Vagina (tissue), 2 donors: ENCODE measurements at regions not wholly inside any gene's neighbourhood (a gene's known extent, or its start where the extent isn't known, plus 50 kb on each side); places are given as distances from the start of the nearest gene placed in this dataset. TPM values are rescaled to one million over a fixed set of nuclear protein-coding genes. Genes with fewer than 3 reads are reported as not detected.
"Not testable (repeated sequence)": the region's sequence is repeated elsewhere in the genome, so short reads cannot be mapped to it uniquely, and the experiment has no call there.

Source experiments
- DNase-seq, 2 donors: peaks; one replicate each; pipeline ENCODE4 v3.0.0-alpha.2; 2017; ENCODE audit errors: extremely low spot score in 2 of 2
- H3K27ac ChIP-seq: fragments of 200-600 bp; sonication (generic); one replicate; pipeline ENCODE4 v1.5.1; 2019
- H3K27me3 ChIP-seq: fragments of 200-600 bp; sonication (generic); one replicate; pipeline ENCODE4 v1.5.1; 2019
- H3K36me3 ChIP-seq, 2 donors: fragments of 200-600 bp; sonication (generic); one replicate each; pipeline ENCODE4 v1.5.1; 2017 to 2019
- H3K4me1 ChIP-seq: fragments of 200-600 bp; sonication (generic); one replicate; pipeline ENCODE4 v1.5.1; 2019
- H3K4me3 ChIP-seq, 2 donors: fragments of 200-600 bp; sonication (generic); 1 replicate in 1 of 2; 2 replicates in 1 of 2; pipeline ENCODE4 v1.5.1; 2016 to 2019
- H3K9me3 ChIP-seq: fragments of 200-600 bp; sonication (generic); one replicate; pipeline ENCODE4 v1.5.1; 2019
- CTCF ChIP-seq, 3 experiments: fragments of 450-650 bp in 2 of 3; fragments of 200-600 bp in 1 of 3; sonication (generic) in 1 of 3; IDR thresholded peaks; one replicate each; pipeline ENCODE4 v1.5.1; 2017 to 2019; ENCODE audit warnings: antibody characterized with exemption in 3 of 3, mild to moderate bottlenecking in 2 of 3, moderate library complexity in 2 of 3
- POLR2A ChIP-seq, 2 donors: fragments of 450-650 bp; IDR thresholded peaks; one replicate each; pipeline ENCODE4 v1.6.1; 2017; ENCODE audit warnings: antibody characterized with exemption in 2 of 2, mild to moderate bottlenecking in 2 of 2, moderate library complexity in 2 of 2
- POLR2AphosphoS5 ChIP-seq, 2 donors: sonication (generic); formaldehyde crosslinking; IDR thresholded peaks; one replicate each; pipeline ENCODE4 v1.9.0; 2017; ENCODE audit warnings: antibody characterized with exemption in 2 of 2, mild to moderate bottlenecking in 2 of 2, low read depth in 1 of 2; ENCODE audit not compliant: insufficient read depth in 1 of 2
- intact Hi-C: fragments of 100-400 bp; cut with DNase I; formaldehyde crosslinking; loops from one replicate; pipeline ENCODE4 v1.15.1; 2023
- small RNA-seq: library from RNA; depleted of rRNA; stranded (forward); fragments of <200 nt; gene quantifications from one replicate; pipeline ENCODE3, GENCODE V24; 2016

DNA sequence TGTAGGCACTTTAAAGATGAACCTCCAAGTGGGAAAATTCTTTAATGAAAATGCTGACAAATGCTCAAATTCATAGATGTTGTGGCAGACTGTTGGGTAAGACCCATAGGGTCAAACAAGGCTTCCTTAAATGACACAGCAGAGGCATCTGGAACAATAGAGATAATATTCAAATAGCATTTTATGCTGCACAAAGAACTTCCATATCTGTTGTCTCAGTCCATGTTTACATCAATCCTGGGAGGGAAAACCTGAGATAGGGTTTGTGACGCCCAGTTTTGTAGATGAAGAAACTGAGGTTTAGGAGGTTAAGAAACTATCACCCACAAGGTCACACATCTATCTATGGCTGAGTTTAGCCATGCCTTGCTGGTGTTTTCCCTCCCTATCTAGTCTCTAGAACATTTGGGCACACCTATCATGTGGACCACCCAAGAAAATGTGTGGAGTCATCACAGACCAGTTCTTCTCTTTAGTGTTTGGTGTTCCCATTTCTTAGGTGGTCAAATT, 106.4 kb downstream of the EHF start:
- DNase-seq, result no peak
- Histone ChIP-seq H3K36me3 (no peaks in the 10 kb centered on the region), H3K27ac (no peak overlapping the region), H3K4me1 (no peaks in the 10 kb centered on the region), H3K9me3 (no peaks in the 10 kb centered on the region), H3K4me3 (no peak overlapping the region), H3K27me3 (no peaks in the 10 kb centered on the region)
- intact Hi-C loops, result no loop called here
- TF ChIP-seq CTCF (IDR thresholded peaks at IDR 0.05) (no peak), POLR2A (IDR thresholded peaks at IDR 0.05) (no peak)

DNA sequence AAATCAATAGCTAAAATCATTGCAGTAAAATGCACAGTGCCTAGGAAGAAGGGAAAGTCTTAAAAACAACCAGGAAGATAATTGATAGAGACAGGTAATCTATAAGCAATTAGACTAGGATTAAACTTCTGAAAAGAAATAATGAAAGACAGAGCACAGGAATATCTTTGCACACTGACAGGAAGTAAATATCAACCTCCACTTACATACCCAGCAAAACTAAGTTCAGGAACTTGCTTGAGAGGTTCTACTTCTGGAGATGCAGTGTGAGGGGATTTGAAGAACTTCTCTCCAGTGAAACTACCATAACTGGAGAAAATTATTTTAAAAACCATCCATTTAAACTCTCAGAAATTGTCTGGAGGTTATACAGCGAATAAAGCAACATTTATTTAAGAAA, 104.1 kb downstream of the EHF start:
- Histone ChIP-seq H3K36me3 (no peaks in the 10 kb centered on the region), H3K27ac (no peak overlapping the region), H3K9me3 (no peaks in the 10 kb centered on the region), H3K27me3 (no peaks in the 10 kb centered on the region), H3K4me1 (no peaks in the 10 kb centered on the region), H3K4me3 (no peak overlapping the region)
- TF ChIP-seq POLR2A (IDR thresholded peaks at IDR 0.05) (no peak), CTCF (IDR thresholded peaks at IDR 0.05) (no peak), POLR2AphosphoS5 (IDR thresholded peaks at IDR 0.05; ENCODE audit: insufficient read depth in 1 of 2, low read depth in 1 of 2) (no peak)
- DNase-seq, result no peak
- intact Hi-C loops, result no loop called here

GRCh38 chr11:34721646-34722045, 100.8 kb downstream of the EHF start:
- no peak overlapping the region for H3K27ac ChIP-seq
- no peaks in the 10 kb centered on the region for H3K36me3 ChIP-seq
- H3K4me1 ChIP-seq, result no peaks in the 10 kb centered on the region
- no peaks in the 10 kb centered on the region for H3K9me3 ChIP-seq
- no peak for DNase-seq
- no peak for TF ChIP-seq POLR2A (IDR thresholded peaks at IDR 0.05)
- no peak for TF ChIP-seq CTCF (IDR thresholded peaks at IDR 0.05)
- no peak for TF ChIP-seq POLR2AphosphoS5 (IDR thresholded peaks at IDR 0.05; ENCODE audit: insufficient read depth in 1 of 2, low read depth in 1 of 2)
- intact Hi-C loops, result no loop called here
- no peaks in the 10 kb centered on the region for H3K27me3 ChIP-seq
- no peak overlapping the region for H3K4me3 ChIP-seq

- intact Hi-C loops, result no loop called here
- H3K27me3 ChIP-seq, result no peaks in the 10 kb centered on the region
Measured at GRCh38 chr11:34719303-34719848, 98.5 kb downstream of the EHF start.

GRCh38 chr11:34713631-34714030, 92.7 kb downstream of the EHF start:
- H3K4me1 ChIP-seq, H3K36me3 ChIP-seq, intact Hi-C loops, DNase-seq, H3K4me3 ChIP-seq, H3K27me3 ChIP-seq, H3K27ac ChIP-seq: not testable (repeated sequence)
- peaks cover 14% of the 10 kb centered on the region for H3K9me3 ChIP-seq

More at GRCh38 chr11:34719303-34719848, 98.5 kb downstream of the EHF start:
- no peaks in the 10 kb centered on the region for H3K4me1 ChIP-seq
- no peak overlapping the region for H3K4me3 ChIP-seq
- no peaks in the 10 kb centered on the region for H3K9me3 ChIP-seq
- TF ChIP-seq CTCF (IDR thresholded peaks at IDR 0.05) (no peak), POLR2A (IDR thresholded peaks at IDR 0.05) (no peak), POLR2AphosphoS5 (IDR thresholded peaks at IDR 0.05; ENCODE audit: insufficient read depth in 1 of 2, low read depth in 1 of 2) (no peak)
- H3K27ac ChIP-seq, result no peak overlapping the region
- no peaks in the 10 kb centered on the region for H3K36me3 ChIP-seq
- no peak for DNase-seq

Small RNA genes in the stretch of these regions (small RNA-seq; reads per million reads assigned to genes)
- gene AL359999.1, result not detected
